ENCODE measurements at regions not wholly inside any gene's neighbourhood (a gene's known extent, or its start where the extent isn't known, plus 50 kb on each side); places are given as distances from the start of the nearest gene placed in this dataset.

DNA sequence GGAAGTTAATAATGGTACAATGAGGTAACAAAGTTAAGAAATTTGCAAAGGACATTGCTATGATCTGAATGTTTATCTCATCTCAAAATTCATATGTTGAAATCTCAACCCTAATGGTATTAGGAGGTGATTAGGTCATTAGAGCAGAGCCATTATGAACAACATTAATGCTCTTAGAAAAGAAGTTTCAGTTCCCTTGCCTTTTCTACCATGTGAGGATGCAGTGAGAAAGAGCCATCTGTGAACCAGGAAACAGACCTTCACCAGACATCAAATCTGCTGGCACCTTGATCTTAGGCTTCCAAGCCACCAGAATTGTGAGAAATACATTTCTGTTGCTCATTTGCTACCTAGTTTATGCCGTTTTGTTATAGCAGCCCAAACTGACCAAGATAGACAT lies 757.6 kb downstream of the NR4A2 start:
- Histone ChIP-seq H3K27me3 (ENCODE audit: control insufficient read depth in 2 of 2, insufficient read depth in 2 of 2, low read length in 2 of 2) (no peaks in the 10 kb centered on the region), H3K9ac (ENCODE audit: insufficient read depth in 1 of 2, low read depth in 2 of 2, low read length in 2 of 2) (no peak overlapping the region), H3K27ac (ENCODE audit: extremely low read depth, low read depth, low read length) (no peak overlapping the region), H3K4me3 (no peak overlapping the region), H3K4me2 (ENCODE audit: insufficient read depth, low read length) (no peak overlapping the region), H3K9me1 (ENCODE audit: control insufficient read depth, insufficient read depth, low read length) (no peaks in the 10 kb centered on the region), H3K79me2 (ENCODE audit: control insufficient read depth, insufficient read depth, low read length) (no peaks in the 10 kb centered on the region), H3K4me1 (replicated peaks in 1 of 2; ENCODE audit: control insufficient read depth in 2 of 2, insufficient read depth in 2 of 2, low read length in 2 of 2) (no peaks in the 10 kb centered on the region), H2AFZ (ENCODE audit: low read depth, low read length) (no peak overlapping the region), H3K36me3 (ENCODE audit: control insufficient read depth, insufficient read depth, low read length) (no peaks in the 10 kb centered on the region), H4K20me1 (replicated peaks; ENCODE audit: control insufficient read depth, insufficient read depth, low read length) (no peaks in the 10 kb centered on the region), H3K9me3 (replicated peaks; ENCODE audit: control insufficient read depth, insufficient read depth, low read depth, low read length) (no peaks in the 10 kb centered on the region; the same call in none of the 2 replicates)
- ChIA-PET CTCF (ENCODE audit: low intra/inter-chr PET ratio) (no interaction called here), POLR2A (no interaction called here)
- no TSS peak for BruUV-seq (replicated peaks)
- in situ Hi-C loops (cut with MboI) (no loop called here), intact Hi-C loops (cut with micrococcal nuclease) (no loop called here)
- no peak for DNase-seq (ENCODE audit: extremely low read depth in 1 of 4, low spot score in 3 of 4)
- 0% methylated on average over 1 of the region's 1 CpG for WGBS (ENCODE audit: insufficient coverage, low coverage, missing lambda C conversion rate)
- no peak for ATAC-seq
- no peak for TF ChIP-seq ZNF184 (CRISPR knock-in tag; IDR thresholded peaks at IDR 0.05)
- no peak for TF ChIP-seq SAFB (IDR thresholded peaks at IDR 0.05; ENCODE audit: borderline replicate concordance, low read depth, low read length)
- TF ChIP-seq SRSF3 (IDR thresholded peaks at IDR 0.05; ENCODE audit: insufficient read depth, low read length) = no peak
- TF ChIP-seq MEIS2 (IDR thresholded peaks at IDR 0.05; ENCODE audit: partially characterized antibody) = no peak
- TF ChIP-seq RBBP5 (IDR thresholded peaks at IDR 0.05; ENCODE audit: borderline replicate concordance, insufficient read depth, low read length, poor library complexity, severe bottlenecking) = no peak
- TF ChIP-seq TAL1 (IDR thresholded peaks at IDR 0.05) = no peak
- TF ChIP-seq NKRF (IDR thresholded peaks at IDR 0.05; ENCODE audit: borderline replicate concordance) = no peak
- no peak for TF ChIP-seq TCF7L2 (IDR thresholded peaks at IDR 0.05; ENCODE audit: low read depth, low read length)
- FAIRE-seq = no peak

Data from K562 (cell line).